B cell (primary cell): ENCODE measurements at regions not wholly inside any gene's neighbourhood (a gene's known extent, or its start where the extent isn't known, plus 50 kb on each side); places are given as distances from the start of the nearest gene placed in this dataset.

ENCODE experiments used
- ATAC-seq: fragments of 200-7000 bp; cut with Tn5 transposase; one replicate; pipeline ENCODE4 v1.10.0; 2021; ENCODE audit warnings: low read depth, mild to moderate bottlenecking, moderate number of reproducible peaks, moderate library complexity
- CTCF ChIA-PET: fragments of 350-600 bp; sonication (Branson Sonifier 250); formaldehyde crosslinking; loops from one replicate; lab custom pipeline; 2021; ENCODE audit warnings: antibody characterized with exemption, inconsistent platforms; lab: Charles Lee
- POLR2A ChIA-PET: fragments of 350-600 bp; sonication (Branson Sonifier 250); formaldehyde crosslinking; loops from one replicate; lab custom pipeline; 2021; ENCODE audit warnings: antibody characterized with exemption; lab: Charles Lee
- DNase-seq: peaks from one replicate; pipeline ENCODE4 v3.0.0; 2013
- H2AFZ ChIP-seq: 2 replicates; pipeline ENCODE4 v1.6.1; 2012; ENCODE audit warnings: mild to moderate bottlenecking, low read depth, low read length; ENCODE audit not compliant: insufficient read depth, poor library complexity, severe bottlenecking
- H3K27ac ChIP-seq, 2 donors: 1 replicate in 1 of 2; 2 replicates in 1 of 2; pipeline ENCODE4 v1.5.1; 2012 to 2013; ENCODE audit warnings: low read length in 2 of 2, mild to moderate bottlenecking in 2 of 2, moderate library complexity in 1 of 2
- H3K27me3 ChIP-seq, 4 experiments: fragments of 200-600 bp in 1 of 4; sonication (generic) in 1 of 4; replicated peaks in 1 of 4; 1 replicate in 2 of 4; 2 replicates in 2 of 4; pipeline versions ENCODE4 v1.6.1 to v1.7.0; 2013 to 2016; ENCODE audit warnings: low read length in 3 of 4, mild to moderate bottlenecking in 2 of 4, mixed read lengths in 1 of 4, moderate library complexity in 1 of 4; ENCODE audit not compliant: insufficient read depth in 4 of 4, control insufficient read depth in 3 of 4; ENCODE audit errors: control extremely low read depth in 1 of 4
- H3K36me3 ChIP-seq, 2 experiments: replicated peaks in 1 of 2; 1 replicate in 1 of 2; 2 replicates in 1 of 2; pipeline versions ENCODE4 v1.6.1 to v1.7.1; 2013; ENCODE audit warnings: low read length in 1 of 2; ENCODE audit not compliant: insufficient read depth in 2 of 2, control insufficient read depth in 1 of 2; ENCODE audit errors: control extremely low read depth in 1 of 2, extremely low read depth in 1 of 2
- H3K4me1 ChIP-seq, 2 donors: fragments of 200-600 bp in 1 of 2; sonication (generic) in 1 of 2; 1 replicate in 1 of 2; 2 replicates in 1 of 2; pipeline versions ENCODE4 v1.5.1 to v1.6.1; 2013 to 2017; ENCODE audit warnings: low read length in 2 of 2; ENCODE audit not compliant: control insufficient read depth in 2 of 2, insufficient read depth in 2 of 2
- H3K4me2 ChIP-seq: replicated peaks from 2 replicates; pipeline ENCODE3; 2012; ENCODE audit warnings: mild to moderate bottlenecking, low read depth, low read length; ENCODE audit not compliant: poor library complexity, severe bottlenecking
- H3K4me3 ChIP-seq, 5 experiments: fragments of 200-600 bp in 1 of 5; sonication (generic) in 1 of 5; 1 replicate in 3 of 5; 2 replicates in 2 of 5; pipeline versions ENCODE4 v1.5.1 to v1.7.0; 2011 to 2016; ENCODE audit warnings: low read length in 4 of 5, mild to moderate bottlenecking in 4 of 5, low read depth in 2 of 5, control low read depth in 1 of 5, moderate library complexity in 1 of 5; ENCODE audit not compliant: insufficient read depth in 1 of 5; ENCODE audit errors: control extremely low read depth in 1 of 5, extremely low read depth in 1 of 5
- H3K79me2 ChIP-seq: fragments of 200-600 bp; sonication (generic); one replicate; pipeline ENCODE4 v1.6.0; 2016; ENCODE audit warnings: low read length; ENCODE audit not compliant: control insufficient read depth, insufficient read depth
- H3K9ac ChIP-seq: fragments of 200-600 bp; sonication (generic); 2 replicates; pipeline ENCODE4 v1.6.1; 2017; ENCODE audit warnings: mild to moderate bottlenecking, low read length, moderate library complexity
- H3K9me3 ChIP-seq, 3 donors: one replicate each; pipeline versions ENCODE4 v1.6.1 to v1.7.1; 2013; ENCODE audit warnings: low read length in 2 of 3; ENCODE audit not compliant: control insufficient read depth in 2 of 3, insufficient read depth in 1 of 3; ENCODE audit errors: control extremely low read depth in 1 of 3
- H4K20me1 ChIP-seq: 2 replicates; pipeline ENCODE4 v1.6.0; 2012; ENCODE audit warnings: mild to moderate bottlenecking, low read length; ENCODE audit not compliant: insufficient read depth, control insufficient read depth, poor library complexity, severe bottlenecking
- H3K27ac Mint-ChIP-seq: one replicate; pipeline ENCODE4 v1.8.0; 2021; ENCODE audit warnings: mixed read lengths
- H3K27me3 Mint-ChIP-seq: one replicate; pipeline ENCODE4 v1.8.0; 2021; ENCODE audit warnings: mixed read lengths
- H3K4me1 Mint-ChIP-seq: one replicate; pipeline ENCODE4 v1.8.0; 2021; ENCODE audit warnings: mixed read lengths
- H3K4me3 Mint-ChIP-seq: one replicate; pipeline ENCODE4 v1.8.0; 2021; ENCODE audit warnings: mixed read lengths
- H3K9me3 Mint-ChIP-seq: one replicate; pipeline ENCODE4 v1.8.0; 2022; ENCODE audit warnings: mixed read lengths; ENCODE audit not compliant: insufficient read depth
- CTCF ChIP-seq: fragments of 200-600 bp; IDR thresholded peaks from one replicate; pipeline ENCODE4 v1.8.0; 2022; ENCODE audit warnings: antibody characterized with exemption, mild to moderate bottlenecking
- EZH2 ChIP-seq: IDR thresholded peaks from 2 replicates; pipeline ENCODE4 v1.6.1; 2012; ENCODE audit warnings: borderline replicate concordance, low read depth, mild to moderate bottlenecking, moderate library complexity, low read length; ENCODE audit not compliant: insufficient read depth, poor library complexity, severe bottlenecking
- WGBS: methylation state at CpG from one replicate; pipeline ENCODE4 v1.1.5; 2013; ENCODE audit warnings: missing lambda C conversion rate; ENCODE audit not compliant: insufficient coverage; 5-methylcytosine and 5-hydroxymethylcytosine counted together
- intact Hi-C: fragments of 100-400 bp; cut with micrococcal nuclease; formaldehyde crosslinking; loops from one replicate; pipeline ENCODE4 v1.10.0; 2022

DNA sequence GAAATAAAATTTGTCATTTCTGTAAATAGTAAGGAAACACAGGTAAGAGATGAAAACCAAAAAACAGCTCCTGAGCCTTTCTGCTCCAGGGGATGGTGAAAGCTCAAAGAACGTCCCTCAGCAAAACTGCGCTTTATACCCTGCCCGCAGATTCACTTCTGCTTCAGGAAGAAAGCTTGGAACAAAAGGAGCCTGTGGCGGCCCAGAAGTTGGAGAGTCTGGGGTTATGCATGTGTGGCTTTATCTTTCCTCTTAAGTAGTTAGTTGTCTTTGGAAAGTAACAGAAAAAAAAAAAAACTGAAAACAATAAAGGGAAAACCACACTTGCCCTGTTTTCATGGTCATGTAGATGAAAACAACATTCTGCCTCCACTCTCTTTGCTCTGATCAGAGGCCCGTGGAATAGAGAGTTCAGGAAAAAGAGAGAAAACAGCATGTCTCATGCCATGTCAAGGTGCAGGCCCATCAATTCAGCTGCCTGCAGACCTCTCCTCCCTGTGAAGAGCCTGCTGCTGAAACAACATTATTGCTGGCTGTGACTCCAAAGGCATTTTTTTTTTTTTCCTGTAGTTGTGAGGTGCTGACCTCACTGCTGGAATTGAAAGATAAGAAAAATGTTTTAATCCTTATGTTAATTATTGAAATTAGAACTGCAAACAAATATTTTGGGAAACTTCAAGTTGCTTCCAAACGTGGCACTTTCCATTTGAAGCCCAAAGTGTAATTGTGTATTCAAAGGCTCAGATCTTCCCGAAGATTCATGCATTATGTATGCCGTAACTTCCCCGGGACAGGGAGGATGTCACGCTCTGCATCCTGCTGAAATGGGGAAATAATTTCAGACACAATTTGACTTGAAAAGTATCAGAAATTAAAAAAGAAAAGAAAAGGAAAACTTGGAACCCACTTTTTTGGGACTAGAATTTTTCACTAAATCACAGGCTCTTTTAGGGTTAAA is 108.4 kb upstream of the ZNF385D start:
- Histone ChIP-seq H3K4me1 (no peaks in the 10 kb centered on the region), H3K36me3 (no peaks in the 10 kb centered on the region), H3K79me2 (no peaks in the 10 kb centered on the region), H3K9ac (no peak overlapping the region), H2AFZ (no peak overlapping the region), H3K27me3 (no peaks in the 10 kb centered on the region), H3K27ac (no peak overlapping the region), H3K4me3 (no peak overlapping the region), H4K20me1 (no peaks in the 10 kb centered on the region), H3K9me3 (no peaks in the 10 kb centered on the region), H3K4me2 (no peak overlapping the region)
- Mint-ChIP-seq H3K27ac (no peak overlapping the region), H3K27me3 (no peaks in the 10 kb centered on the region), H3K4me3 (no peak overlapping the region), H3K4me1 (no peaks in the 10 kb centered on the region), H3K9me3 (no peaks in the 10 kb centered on the region)
- ATAC-seq: no peak
- intact Hi-C loops: no loop called here
- 89% methylated on average over 6 of the region's 10 CpGs for WGBS
- no peak for DNase-seq
- ChIA-PET POLR2A (no interaction called here), CTCF (no interaction called here)
- TF ChIP-seq CTCF (no peak), EZH2 (no peak)

DNA sequence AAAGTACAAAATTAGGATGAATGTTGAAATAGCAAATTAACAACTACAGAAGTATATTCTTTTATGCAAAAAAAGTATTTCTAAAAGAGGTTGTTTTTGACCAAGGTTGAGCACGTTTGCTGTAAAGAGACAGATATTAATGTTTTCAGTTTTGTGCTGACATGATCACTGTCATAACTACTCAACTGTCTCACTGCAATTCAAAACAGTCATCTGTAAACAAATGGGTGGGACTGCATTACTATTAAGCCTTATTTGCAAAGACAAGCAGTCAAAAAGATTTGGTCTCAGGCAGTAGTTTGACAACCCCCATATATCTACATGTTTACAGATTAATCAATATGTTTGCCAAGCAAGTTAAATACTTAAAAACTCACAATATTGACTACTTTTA is 109.1 kb upstream of the ZNF385D start:
- no peaks in the 10 kb centered on the region for H4K20me1 ChIP-seq
- TF ChIP-seq CTCF (no peak), EZH2 (no peak)
- no peak overlapping the region for H3K4me3 Mint-ChIP-seq
- H3K4me2 ChIP-seq: no peak overlapping the region
- H3K4me3 ChIP-seq: no peak overlapping the region
- no peaks in the 10 kb centered on the region for H3K79me2 ChIP-seq
- H3K4me1 ChIP-seq: no peaks in the 10 kb centered on the region
- H3K9ac ChIP-seq: no peak overlapping the region
- no peaks in the 10 kb centered on the region for H3K9me3 Mint-ChIP-seq
- POLR2A ChIA-PET: no interaction called here
- no peaks in the 10 kb centered on the region for H3K9me3 ChIP-seq
- no peaks in the 10 kb centered on the region for H3K36me3 ChIP-seq
- H3K27ac Mint-ChIP-seq: no peak overlapping the region
- H2AFZ ChIP-seq: no peak overlapping the region
- ATAC-seq (no peak), DNase-seq (no peak)
- H3K27me3 Mint-ChIP-seq: no peaks in the 10 kb centered on the region
- H3K27me3 ChIP-seq: no peaks in the 10 kb centered on the region
- CTCF ChIA-PET: no interaction called here
- WGBS: no CpG with 5 or more reads among the region's 1 CpG
- no peaks in the 10 kb centered on the region for H3K4me1 Mint-ChIP-seq
- intact Hi-C loops: no loop called here
- no peak overlapping the region for H3K27ac ChIP-seq
